Smooth muscle cell (in vitro differentiated cells): ENCODE measurements at regions not wholly inside any gene's neighbourhood (a gene's known extent, or its start where the extent isn't known, plus 50 kb on each side); places are given as distances from the start of the nearest gene placed in this dataset.

ENCODE experiments used
- DNase-seq: peaks from one replicate; lab custom pipeline; 2025; ENCODE audit not compliant: unreplicated experiment; lab: John Stamatoyannopoulos, UW
- H2AFZ ChIP-seq: fragments of 200-600 bp; sonication (generic); 2 replicates; pipeline ENCODE4 v1.6.0; 2016; ENCODE audit warnings: antibody characterized with exemption, low read depth, mild to moderate bottlenecking
- H3F3A ChIP-seq: fragments of 200-600 bp; sonication (generic); 2 replicates; pipeline ENCODE4 v1.6.0; 2017; ENCODE audit warnings: antibody characterized with exemption, low read depth
- H3K27ac ChIP-seq: fragments of 200-600 bp; sonication (generic); 2 replicates; pipeline ENCODE4 v1.5.1; 2016; ENCODE audit warnings: low read depth, mild to moderate bottlenecking
- H3K27me3 ChIP-seq: fragments of 200-600 bp; sonication (generic); 2 replicates; pipeline ENCODE4 v1.6.1; 2016; ENCODE audit warnings: low read depth, mild to moderate bottlenecking
- H3K36me3 ChIP-seq: fragments of 200-600 bp; sonication (generic); 2 replicates; pipeline ENCODE4 v1.5.1; 2016; ENCODE audit warnings: low read depth
- H3K4me1 ChIP-seq: fragments of 200-600 bp; sonication (generic); 2 replicates; pipeline ENCODE4 v1.5.1; 2016; ENCODE audit warnings: low read depth
- H3K4me2 ChIP-seq: fragments of 200-600 bp; sonication (generic); 2 replicates; pipeline ENCODE4 v1.6.0; 2016; ENCODE audit warnings: mild to moderate bottlenecking
- H3K4me3 ChIP-seq: fragments of 200-600 bp; sonication (generic); 2 replicates; pipeline ENCODE4 v1.5.1; 2016; ENCODE audit warnings: mild to moderate bottlenecking
- H3K79me2 ChIP-seq: fragments of 200-600 bp; sonication (generic); 2 replicates; pipeline ENCODE4 v1.6.0; 2016; ENCODE audit warnings: low read depth, mild to moderate bottlenecking
- H3K9ac ChIP-seq: fragments of 200-600 bp; sonication (generic); 2 replicates; pipeline ENCODE4 v1.6.0; 2016; ENCODE audit warnings: low read depth
- H3K9me3 ChIP-seq: fragments of 200-600 bp; sonication (generic); replicated peaks from 2 replicates; pipeline ENCODE4 v1.5.1; 2016; ENCODE audit warnings: low read depth
- H4K20me1 ChIP-seq: fragments of 200-600 bp; sonication (generic); 2 replicates; pipeline ENCODE4 v1.6.0; 2016; ENCODE audit warnings: low read depth
- CTCF ChIP-seq: fragments of 200-600 bp; sonication (generic); IDR thresholded peaks from 2 replicates; pipeline ENCODE4 v1.5.1; 2017; ENCODE audit warnings: borderline replicate concordance, mild to moderate bottlenecking, antibody characterized with exemption; ENCODE audit not compliant: insufficient read depth, poor library complexity, severe bottlenecking
- WGBS: methylation state at CpG from one replicate; pipeline ENCODE4 v1.1.7; 2016; ENCODE audit warnings: low lambda C conversion rate; 5-methylcytosine and 5-hydroxymethylcytosine counted together

GRCh38 chr10:2488446-2489005, 578.8 kb upstream of the PFKP start:
- WGBS: 93% methylated on average over 10 of the region's 10 CpGs
- no peaks in the 10 kb centered on the region for H3K4me1 ChIP-seq
- H3K36me3 ChIP-seq: no peaks in the 10 kb centered on the region
- no peak for DNase-seq
- no peak overlapping the region for H3K4me3 ChIP-seq
- no peak overlapping the region for H2AFZ ChIP-seq
- no peak overlapping the region for H3K9ac ChIP-seq
- H3K4me2 ChIP-seq: no peak overlapping the region
- H3K27me3 ChIP-seq: no peaks in the 10 kb centered on the region
- no peak for TF ChIP-seq CTCF
- H4K20me1 ChIP-seq: no peaks in the 10 kb centered on the region
- H3K9me3 ChIP-seq: no peaks in the 10 kb centered on the region
- H3K27ac ChIP-seq: no peak overlapping the region
- H3F3A ChIP-seq: no peaks in the 10 kb centered on the region
- no peaks in the 10 kb centered on the region for H3K79me2 ChIP-seq

GRCh38 chr10:2487921-2488320, 579.4 kb upstream of the PFKP start:
- Histone ChIP-seq H3K36me3 (no peaks in the 10 kb centered on the region), H4K20me1 (no peaks in the 10 kb centered on the region), H3K9me3 (no peaks in the 10 kb centered on the region), H3K27ac (no peak overlapping the region), H3K9ac (no peak overlapping the region), H3K79me2 (no peaks in the 10 kb centered on the region), H3F3A (no peaks in the 10 kb centered on the region), H3K4me2 (no peak overlapping the region), H3K27me3 (no peaks in the 10 kb centered on the region), H2AFZ (no peak overlapping the region), H3K4me1 (no peaks in the 10 kb centered on the region), H3K4me3 (no peak overlapping the region)
- 88% methylated on average over 5 of the region's 5 CpGs for WGBS
- no peak for TF ChIP-seq CTCF
- no peak for DNase-seq

GRCh38 chr10:2478656-2479055, 588.7 kb upstream of the PFKP start:
- no peaks in the 10 kb centered on the region for H3F3A ChIP-seq
- no peak overlapping the region for H2AFZ ChIP-seq
- H3K27me3 ChIP-seq: no peaks in the 10 kb centered on the region
- H3K79me2 ChIP-seq: no peaks in the 10 kb centered on the region
- H3K27ac ChIP-seq: no peak overlapping the region
- H3K4me2 ChIP-seq: no peak overlapping the region
- H3K36me3 ChIP-seq: no peaks in the 10 kb centered on the region
- DNase-seq: no peak
- TF ChIP-seq CTCF: no peak
- H3K4me1 ChIP-seq: peaks cover 3% of the 10 kb centered on the region
- no peak overlapping the region for H3K4me3 ChIP-seq
- no peak overlapping the region for H3K9ac ChIP-seq
- no peaks in the 10 kb centered on the region for H4K20me1 ChIP-seq
- WGBS: 79% methylated on average over 2 of the region's 2 CpGs
- H3K9me3 ChIP-seq: no peaks in the 10 kb centered on the region

- H2AFZ ChIP-seq: no peak overlapping the region
- H3K36me3 ChIP-seq: no peaks in the 10 kb centered on the region
- WGBS: 69% methylated on average over 9 of the region's 9 CpGs
- no peak overlapping the region for H3K4me2 ChIP-seq
- no peak overlapping the region for H3K4me3 ChIP-seq
- H3K4me1 ChIP-seq: peaks cover 3% of the 10 kb centered on the region
- no peaks in the 10 kb centered on the region for H3K79me2 ChIP-seq
- no peak for DNase-seq
- H3K9ac ChIP-seq: no peak overlapping the region
- H3K27me3 ChIP-seq: no peaks in the 10 kb centered on the region
- TF ChIP-seq CTCF: no peak
- H3F3A ChIP-seq: no peaks in the 10 kb centered on the region
- no peaks in the 10 kb centered on the region for H3K9me3 ChIP-seq
- no peaks in the 10 kb centered on the region for H4K20me1 ChIP-seq
- H3K27ac ChIP-seq: no peak overlapping the region
Measured at GRCh38 chr10:2476812-2477553, 590.4 kb upstream of the PFKP start.
